Germinal center (tissue), 1 donor: ENCODE measurements at regions not wholly inside any gene's neighbourhood (a gene's known extent, or its start where the extent isn't known, plus 50 kb on each side); places are given as distances from the start of the nearest gene placed in this dataset.
"Not testable (repeated sequence)": the region's sequence is repeated elsewhere in the genome, so short reads cannot be mapped to it uniquely, and the experiment has no call there.

Experiments used
- DNase-seq: peaks from one replicate; pipeline ENCODE4 v3.0.0; 2012; ENCODE audit warnings: mixed read lengths, low spot score

GRCh38 chr12:9449181-9449580 is 158.5 kb downstream of the KLRB1 start:
- DNase-seq, result no peak

DNA sequence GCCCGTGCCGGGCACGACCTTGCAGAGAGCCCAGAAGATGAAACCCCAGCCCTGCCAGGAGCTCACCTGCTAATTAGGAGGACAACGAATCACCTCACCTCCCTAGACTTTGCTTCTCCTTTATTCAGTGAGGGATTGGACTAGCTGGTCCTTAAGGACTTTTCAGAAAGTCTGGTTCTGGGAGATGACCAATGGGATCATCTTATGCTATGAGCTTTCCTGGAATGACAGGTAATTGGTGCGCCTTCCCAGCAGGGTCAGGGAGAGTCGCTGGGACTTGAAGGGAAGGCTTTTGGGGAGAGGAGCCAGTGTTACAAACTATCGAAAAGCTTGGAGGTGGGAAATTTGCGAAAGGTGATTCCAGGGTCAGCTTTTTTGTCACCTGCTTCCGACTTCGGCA is 159.1 kb downstream of the KLRB1 start:
- DNase-seq, result not testable (repeated sequence)

DNA sequence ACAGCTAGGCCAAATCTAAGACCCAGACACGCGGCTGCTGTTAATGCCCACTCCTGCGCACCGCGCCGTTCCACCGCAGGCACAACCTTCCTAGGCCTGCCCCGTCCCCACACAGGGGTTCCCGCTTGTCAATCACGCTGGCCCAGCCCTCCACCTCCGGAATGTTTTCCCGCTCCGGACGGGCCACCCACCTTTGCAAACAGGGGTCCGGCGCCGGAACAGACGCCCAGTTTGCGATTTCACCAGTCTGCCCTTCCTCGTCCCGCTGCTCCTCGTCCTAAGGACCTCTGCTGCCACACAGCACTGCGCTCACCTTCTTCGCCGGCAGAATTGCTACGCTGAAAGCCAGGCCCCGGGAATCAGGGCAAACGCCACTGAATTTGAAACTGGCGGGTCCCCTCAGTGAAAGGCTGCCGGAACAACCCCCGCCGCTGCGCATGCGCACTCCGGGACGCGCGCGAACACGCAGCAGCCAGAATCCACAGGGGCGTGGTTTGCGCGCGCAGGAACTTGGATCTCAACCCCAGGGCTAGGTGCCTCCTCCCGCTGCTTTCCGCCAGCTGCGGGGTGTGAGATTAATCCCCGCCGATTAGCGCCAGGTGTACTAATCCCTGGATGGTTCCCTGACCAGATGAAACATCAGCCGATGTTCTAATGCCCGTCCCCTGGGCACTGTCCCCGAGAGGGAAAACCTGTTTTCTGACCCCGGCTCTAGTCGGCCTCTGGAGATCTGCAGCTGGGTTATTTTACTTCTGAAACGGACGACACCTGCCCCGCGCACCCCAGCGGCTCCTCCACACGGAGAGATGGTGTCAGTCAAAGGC is 159.7 kb downstream of the KLRB1 start:
- peak; percentile 84 for DNase-seq

GRCh38 chr12:9446883-9447761 is 160.6 kb downstream of the KLRB1 start:
- DNase-seq, result not testable (repeated sequence)

GRCh38 chr12:9440428-9440827 is 167.3 kb downstream of the KLRB1 start:
- DNase-seq, result not testable (repeated sequence)

DNA sequence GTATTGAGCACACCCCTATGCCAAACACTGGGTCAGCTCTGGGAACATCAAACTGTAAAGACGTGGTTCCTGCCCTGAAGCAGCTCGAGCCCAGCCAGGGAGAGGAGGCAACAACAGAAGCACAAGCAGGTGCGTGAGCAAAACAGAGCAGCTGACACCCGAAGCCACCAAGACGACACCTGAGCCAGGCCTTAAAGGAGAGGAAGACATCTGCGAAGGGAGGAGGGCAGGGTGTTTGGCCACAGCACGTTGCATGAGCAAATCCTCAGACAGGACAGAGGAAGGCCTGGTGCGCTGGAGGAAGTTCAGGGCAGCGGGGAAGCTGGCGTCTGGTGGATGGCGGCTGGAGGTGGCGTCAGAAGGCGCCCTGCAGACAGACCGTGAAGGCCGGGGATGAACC is 172.0 kb downstream of the KLRB1 start:
- DNase-seq, result not testable (repeated sequence)

GRCh38 chr12:9430385-9430784 is 177.3 kb downstream of the KLRB1 start:
- not testable (repeated sequence) for DNase-seq

DNA sequence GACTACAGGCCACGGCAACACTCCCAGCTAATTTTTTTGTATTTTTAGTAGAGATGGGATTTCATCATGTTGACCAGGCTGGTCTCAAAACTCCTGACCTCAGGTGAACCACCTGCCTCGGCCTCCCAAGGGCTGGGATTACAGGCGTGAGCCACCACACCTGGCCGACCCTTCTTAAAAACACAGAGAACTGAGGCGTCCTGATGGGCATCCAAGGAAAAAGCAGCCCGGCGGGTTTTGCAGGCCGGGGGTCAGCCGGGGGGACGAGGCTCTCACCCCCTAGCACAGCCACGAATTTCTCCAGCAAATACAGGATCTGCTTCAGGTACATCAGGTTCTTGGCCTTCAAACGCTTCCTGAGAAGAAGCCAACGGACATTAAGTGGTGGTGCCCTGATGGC is 178.9 kb downstream of the KLRB1 start:
- DNase-seq, result not testable (repeated sequence)

DNA sequence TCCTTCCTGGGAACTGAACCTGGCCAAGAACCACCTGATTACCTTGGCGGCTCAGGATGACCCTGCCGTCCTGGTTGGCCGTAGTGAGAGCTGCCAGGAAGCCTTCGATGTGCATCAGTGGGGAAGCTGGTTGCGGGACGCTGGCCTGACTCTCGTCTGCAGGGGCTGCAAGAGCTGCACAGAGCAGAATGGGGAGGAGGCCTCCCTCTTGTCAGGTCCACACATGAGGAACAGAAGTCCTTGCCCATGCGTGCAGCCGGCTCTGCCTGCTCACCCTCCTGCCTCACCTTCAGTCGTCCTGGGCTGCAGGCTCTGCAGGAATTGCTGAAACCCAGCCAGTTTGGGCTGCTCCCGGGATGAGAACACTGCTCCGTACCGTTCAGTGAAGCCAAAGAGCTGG is 182.3 kb downstream of the KLRB1 start:
- DNase-seq, result not testable (repeated sequence)

DNA sequence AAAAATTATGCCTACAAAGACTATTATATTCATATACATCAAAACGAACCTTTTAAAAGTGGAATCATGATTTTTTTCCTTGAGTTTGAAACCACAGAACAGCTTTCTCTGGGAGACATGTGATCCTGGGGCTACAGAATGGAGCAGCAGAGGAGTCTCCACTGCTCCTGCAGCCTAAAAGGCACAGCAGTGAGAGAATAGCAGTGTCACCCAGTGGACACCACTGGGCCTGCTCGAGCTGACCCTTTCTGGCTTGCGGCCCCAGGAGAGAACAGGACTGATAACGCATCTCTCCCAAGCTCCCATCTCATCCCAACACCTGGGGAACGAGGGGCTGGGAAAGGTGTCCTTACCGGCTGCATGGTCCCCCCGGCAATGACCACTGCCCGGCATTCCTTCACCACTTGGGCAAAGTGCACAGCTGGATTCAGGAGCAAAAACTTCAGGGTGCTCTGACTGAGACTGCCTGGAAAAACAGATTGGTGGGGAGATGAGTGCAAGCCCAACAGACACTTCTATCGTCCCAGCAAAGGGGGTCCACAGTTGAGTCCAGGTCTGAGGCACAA is 183.5 kb downstream of the KLRB1 start:
- DNase-seq, result not testable (repeated sequence)

DNA sequence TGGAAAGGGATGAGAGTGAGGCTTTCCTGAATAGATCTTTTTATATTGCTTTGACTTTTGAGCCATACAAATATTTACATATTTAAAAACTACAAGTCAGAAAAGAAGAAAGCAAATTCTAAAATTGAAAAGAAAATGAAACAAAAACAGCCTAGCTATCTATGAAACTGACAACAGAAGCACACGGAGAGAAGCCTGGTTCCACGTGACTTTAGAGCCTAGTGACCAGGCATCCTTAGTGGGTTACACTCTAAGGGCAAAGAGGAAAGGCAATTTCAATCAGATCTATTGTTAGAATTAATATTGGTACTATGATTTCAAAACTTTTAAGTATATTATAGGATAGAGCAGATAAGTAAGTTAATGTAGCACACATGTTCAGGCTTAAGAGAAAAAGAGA is 185.0 kb downstream of the KLRB1 start:
- not testable (repeated sequence) for DNase-seq

- DNase-seq, result not testable (repeated sequence)
Measured at GRCh38 chr12:9421520-9422086, 186.1 kb downstream of the KLRB1 start.

- DNase-seq, result not testable (repeated sequence)
Measured at GRCh38 chr12:9420817-9421519, 186.7 kb downstream of the KLRB1 start.

- not testable (repeated sequence) for DNase-seq
Measured at GRCh38 chr12:9418669-9419041, 189.1 kb downstream of the KLRB1 start.

DNA sequence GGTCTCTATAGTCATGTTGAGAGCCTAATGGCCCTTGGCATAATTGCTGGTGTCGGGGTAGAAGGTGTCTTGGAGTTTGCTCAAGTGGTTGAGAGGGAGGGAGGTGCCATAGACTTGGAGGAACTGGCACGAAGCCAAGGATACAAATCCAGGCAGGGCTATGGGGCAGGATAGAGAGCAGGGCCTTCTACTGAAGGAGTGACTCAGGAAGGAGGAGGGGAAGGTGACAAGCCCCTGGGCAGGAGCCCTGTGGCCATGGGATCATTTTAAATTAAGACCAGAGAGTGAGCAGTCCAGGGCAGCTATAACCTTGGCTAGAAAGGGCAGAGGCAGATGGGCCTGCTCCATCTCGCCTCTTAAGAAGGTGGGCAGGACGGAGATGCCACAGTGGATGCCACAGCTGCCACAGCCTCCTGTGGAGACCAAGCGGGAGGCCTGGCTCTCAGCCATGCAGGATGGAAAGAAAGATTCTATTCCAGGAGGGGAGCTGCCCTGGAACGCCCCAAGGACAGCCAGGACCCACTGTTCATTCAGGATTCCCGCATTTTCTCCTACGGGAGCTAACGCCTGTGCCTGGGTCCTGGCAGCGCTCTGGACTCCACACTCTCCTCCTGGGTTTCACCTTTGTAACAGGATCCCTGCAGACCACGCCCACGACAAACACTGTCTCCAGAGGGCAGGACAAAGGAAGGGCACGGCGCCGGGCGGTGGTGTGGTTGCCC is 189.6 kb downstream of the KLRB1 start:
- not testable (repeated sequence) for DNase-seq

DNA sequence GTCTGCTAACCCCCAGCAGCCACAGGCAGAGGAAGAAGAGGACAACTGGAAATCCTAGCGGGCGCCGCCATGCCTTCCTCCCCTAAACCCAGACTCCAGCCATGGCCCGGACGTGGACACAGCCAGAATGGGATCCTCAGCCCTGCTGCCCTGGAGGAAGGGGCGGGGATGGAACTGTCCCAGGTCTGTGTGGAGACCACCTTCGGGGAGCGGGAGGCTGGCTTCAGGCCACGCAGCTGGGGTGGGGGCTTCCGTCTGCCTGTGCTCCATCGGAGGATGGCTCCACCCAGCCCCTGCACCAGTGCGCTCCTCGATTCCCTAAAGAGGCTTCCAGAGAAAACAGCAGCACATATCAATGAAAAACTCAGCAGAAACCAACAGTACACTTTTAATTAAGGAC is 190.4 kb downstream of the KLRB1 start:
- not testable (repeated sequence) for DNase-seq

- DNase-seq, result not testable (repeated sequence)
Measured at GRCh38 chr12:9416346-9416745, 191.4 kb downstream of the KLRB1 start.

DNA sequence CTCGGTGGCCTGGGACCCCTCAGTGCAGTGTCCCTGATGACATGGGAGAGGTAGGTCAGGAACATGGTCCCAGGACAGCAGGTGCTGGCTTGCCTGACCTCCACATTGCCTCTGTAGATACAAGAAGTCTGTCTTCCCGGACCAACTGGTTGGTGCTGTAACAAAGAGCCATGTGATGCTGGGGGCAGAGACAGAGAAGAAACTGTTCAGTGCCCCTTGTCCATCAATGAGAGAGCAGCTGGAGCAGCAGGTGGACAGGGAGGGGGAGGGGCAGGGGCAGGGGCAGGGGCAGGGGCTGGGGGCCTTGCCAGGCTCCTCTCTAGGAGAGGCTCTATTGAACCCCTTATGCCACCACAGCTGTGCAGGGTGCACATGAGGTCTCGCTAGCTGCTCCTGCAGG is 191.8 kb downstream of the KLRB1 start:
- not testable (repeated sequence) for DNase-seq

GRCh38 chr12:9413862-9414261 is 193.9 kb downstream of the KLRB1 start:
- DNase-seq, result not testable (repeated sequence)

DNA sequence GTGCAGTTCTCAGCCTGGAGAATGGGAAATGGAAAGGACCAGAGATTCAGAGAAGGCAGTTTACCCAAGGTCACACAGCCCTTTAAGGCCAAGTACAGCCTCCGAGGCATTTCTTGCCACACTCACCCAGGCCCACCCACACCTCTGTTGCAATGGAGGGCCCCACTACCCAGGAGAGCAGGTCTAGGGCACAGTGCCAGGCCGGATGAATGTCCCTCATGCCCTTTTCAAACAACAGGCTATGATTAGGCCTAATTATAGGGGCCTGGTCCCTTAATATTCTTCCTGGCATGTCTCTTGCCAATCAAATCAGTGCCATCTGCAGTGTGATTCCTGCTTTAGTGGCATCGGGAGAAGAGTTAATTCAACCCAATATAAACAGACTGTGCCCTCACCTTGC is 195.3 kb downstream of the KLRB1 start:
- DNase-seq, result not testable (repeated sequence)
